KOPT-K1 (cell line): ENCODE measurements at regions not wholly inside any gene's neighbourhood (a gene's known extent, or its start where the extent isn't known, plus 50 kb on each side); places are given as distances from the start of the nearest gene placed in this dataset.

Source experiments
- H3K27ac ChIP-seq: fragments of 200-600 bp; sonication (generic); 2 replicates; pipeline ENCODE4 v1.5.1; 2016; ENCODE audit warnings: antibody characterized with exemption, mild to moderate bottlenecking, low read depth, low read length; ENCODE audit not compliant: poor library complexity, severe bottlenecking
- H3K36me3 ChIP-seq: fragments of 200-600 bp; sonication (generic); 2 replicates; pipeline ENCODE4 v1.5.1; 2017; ENCODE audit warnings: antibody characterized with exemption, mild to moderate bottlenecking, low read length, moderate library complexity; ENCODE audit not compliant: insufficient read depth
- H3K9me3 ChIP-seq: fragments of 200-600 bp; sonication (generic); 2 replicates; pipeline ENCODE4 v1.5.1; 2017; ENCODE audit warnings: antibody characterized with exemption, low read length, mild to moderate bottlenecking; ENCODE audit not compliant: insufficient read depth, poor library complexity, severe bottlenecking

- Histone ChIP-seq H3K27ac (no peak overlapping the region), H3K9me3 (no peaks in the 10 kb centered on the region), H3K36me3 (no peaks in the 10 kb centered on the region)
Observed at GRCh38 chr2:101549371-101549770, 74.5 kb upstream of the RFX8 start.

GRCh38 chr2:101546376-101547058 is 71.6 kb upstream of the RFX8 start:
- no peak overlapping the region for H3K27ac ChIP-seq
- H3K9me3 ChIP-seq, result no peaks in the 10 kb centered on the region
- H3K36me3 ChIP-seq, result no peaks in the 10 kb centered on the region

- Histone ChIP-seq H3K36me3 (no peaks in the 10 kb centered on the region), H3K9me3 (no peaks in the 10 kb centered on the region), H3K27ac (no peak overlapping the region)
Observed at GRCh38 chr2:101545950-101546349, 71.0 kb upstream of the RFX8 start.

GRCh38 chr2:101540518-101540917 is 65.6 kb upstream of the RFX8 start:
- Histone ChIP-seq H3K36me3 (no peaks in the 10 kb centered on the region), H3K27ac (no peak overlapping the region), H3K9me3 (no peaks in the 10 kb centered on the region)

GRCh38 chr2:101538076-101538475 is 63.2 kb upstream of the RFX8 start:
- Histone ChIP-seq H3K9me3 (no peaks in the 10 kb centered on the region), H3K27ac (no peak overlapping the region), H3K36me3 (no peaks in the 10 kb centered on the region)

- H3K36me3 ChIP-seq, result no peaks in the 10 kb centered on the region
- H3K9me3 ChIP-seq, result no peaks in the 10 kb centered on the region
- no peak overlapping the region for H3K27ac ChIP-seq
Observed at GRCh38 chr2:101534149-101534611, 59.3 kb upstream of the RFX8 start.

GRCh38 chr2:101533561-101534148 is 58.7 kb upstream of the RFX8 start:
- Histone ChIP-seq H3K27ac (no peak overlapping the region), H3K9me3 (no peaks in the 10 kb centered on the region), H3K36me3 (no peaks in the 10 kb centered on the region)

- Histone ChIP-seq H3K36me3 (no peaks in the 10 kb centered on the region), H3K27ac (no peak overlapping the region), H3K9me3 (no peaks in the 10 kb centered on the region)
Observed at GRCh38 chr2:101528501-101528900, 53.6 kb upstream of the RFX8 start.

- H3K27ac ChIP-seq, result no peak overlapping the region
- H3K9me3 ChIP-seq, result peaks cover 6% of the 10 kb centered on the region
- no peaks in the 10 kb centered on the region for H3K36me3 ChIP-seq
Observed at GRCh38 chr2:101524806-101525430, 50.0 kb upstream of the RFX8 start.
